ENCODE measurements at regions not wholly inside any gene's neighbourhood (a gene's known extent, or its start where the extent isn't known, plus 50 kb on each side); places are given as distances from the start of the nearest gene placed in this dataset.

- ATAC-seq (replicated peaks; ENCODE audit: extremely low read depth, poor library complexity, severe bottlenecking), result no peak
- peaks cover 12% of the 10 kb centered on the region for H3K4me1 Mint-ChIP-seq
- no peak overlapping the region for H3K27ac Mint-ChIP-seq (ENCODE audit: low read depth)
- H3K4me3 Mint-ChIP-seq, result no peak overlapping the region
- DNase-seq (ENCODE audit: low spot score in 2 of 2), result no peak
- no peaks in the 10 kb centered on the region for H3K9me3 Mint-ChIP-seq
- no peaks in the 10 kb centered on the region for H3K27me3 Mint-ChIP-seq
- peaks cover 2% of the 10 kb centered on the region for H3K36me3 Mint-ChIP-seq (ENCODE audit: insufficient read depth)
Measured at GRCh38 chr3:27824312-27825200, 102.4 kb upstream of the EOMES start.

GRCh38 chr3:27826448-27826847, 104.3 kb upstream of the EOMES start:
- no peaks in the 10 kb centered on the region for H3K9me3 Mint-ChIP-seq
- DNase-seq (ENCODE audit: low spot score in 2 of 2) (no peak), ATAC-seq (replicated peaks; ENCODE audit: extremely low read depth, poor library complexity, severe bottlenecking) (no peak)
- H3K27ac Mint-ChIP-seq (ENCODE audit: low read depth), result no peak overlapping the region
- H3K4me3 Mint-ChIP-seq, result no peak overlapping the region
- H3K36me3 Mint-ChIP-seq (ENCODE audit: insufficient read depth), result peaks cover 2% of the 10 kb centered on the region
- H3K27me3 Mint-ChIP-seq, result no peaks in the 10 kb centered on the region
- H3K4me1 Mint-ChIP-seq, result peaks cover 12% of the 10 kb centered on the region

- no peak for DNase-seq (ENCODE audit: low spot score in 2 of 2)
- peaks cover 2% of the 10 kb centered on the region for H3K36me3 Mint-ChIP-seq (ENCODE audit: insufficient read depth)
- H3K27ac Mint-ChIP-seq (ENCODE audit: low read depth), result no peak overlapping the region
- no peaks in the 10 kb centered on the region for H3K27me3 Mint-ChIP-seq
- no peak overlapping the region for H3K4me3 Mint-ChIP-seq
- peaks cover 12% of the 10 kb centered on the region for H3K4me1 Mint-ChIP-seq
- ATAC-seq (replicated peaks; ENCODE audit: extremely low read depth, poor library complexity, severe bottlenecking), result no peak
- H3K9me3 Mint-ChIP-seq, result no peaks in the 10 kb centered on the region
Measured at GRCh38 chr3:27827041-27827440, 104.9 kb upstream of the EOMES start.

GRCh38 chr3:27840807-27841594, 118.9 kb upstream of the EOMES start:
- DNase-seq (ENCODE audit: low spot score in 2 of 2) (peak in 1 of 2 donors; percentile 27), ATAC-seq (replicated peaks; ENCODE audit: extremely low read depth, poor library complexity, severe bottlenecking) (peak; percentile 83)
- H3K27me3 Mint-ChIP-seq, result no peaks in the 10 kb centered on the region
- no peak overlapping the region for H3K4me3 Mint-ChIP-seq
- peak overlapping the region; percentile 58 for H3K27ac Mint-ChIP-seq (ENCODE audit: low read depth)
- H3K4me1 Mint-ChIP-seq, result peaks cover 52% of the 10 kb centered on the region
- no peaks in the 10 kb centered on the region for H3K9me3 Mint-ChIP-seq
- H3K36me3 Mint-ChIP-seq (ENCODE audit: insufficient read depth), result peaks cover 3% of the 10 kb centered on the region

GRCh38 chr3:27844052-27844675, 122.0 kb upstream of the EOMES start:
- no peak for ATAC-seq (replicated peaks; ENCODE audit: extremely low read depth, poor library complexity, severe bottlenecking)
- no peaks in the 10 kb centered on the region for H3K9me3 Mint-ChIP-seq
- no peak overlapping the region for H3K4me3 Mint-ChIP-seq
- H3K36me3 Mint-ChIP-seq (ENCODE audit: insufficient read depth), result no peaks in the 10 kb centered on the region
- H3K27ac Mint-ChIP-seq (ENCODE audit: low read depth), result no peak overlapping the region
- H3K4me1 Mint-ChIP-seq, result peaks cover 49% of the 10 kb centered on the region
- no peak for DNase-seq (ENCODE audit: low spot score in 2 of 2)
- H3K27me3 Mint-ChIP-seq, result no peaks in the 10 kb centered on the region

GRCh38 chr3:27847697-27848096, 125.6 kb upstream of the EOMES start:
- H3K27ac Mint-ChIP-seq (ENCODE audit: low read depth), result no peak overlapping the region

GRCh38 chr3:27848826-27849225, 126.7 kb upstream of the EOMES start:
- ATAC-seq (replicated peaks; ENCODE audit: extremely low read depth, poor library complexity, severe bottlenecking) (peak; percentile 40), DNase-seq (ENCODE audit: low spot score in 2 of 2) (no peak)
- no peaks in the 10 kb centered on the region for H3K9me3 Mint-ChIP-seq
- H3K36me3 Mint-ChIP-seq (ENCODE audit: insufficient read depth), result no peaks in the 10 kb centered on the region
- no peaks in the 10 kb centered on the region for H3K27me3 Mint-ChIP-seq
- peaks cover 20% of the 10 kb centered on the region for H3K4me1 Mint-ChIP-seq
- H3K4me3 Mint-ChIP-seq, result no peak overlapping the region
- peak overlapping the region; percentile 11 for H3K27ac Mint-ChIP-seq (ENCODE audit: low read depth)

More at GRCh38 chr3:27847697-27848096, 125.6 kb upstream of the EOMES start:
- Mint-ChIP-seq H3K4me1 (peaks cover 27% of the 10 kb centered on the region), H3K27me3 (no peaks in the 10 kb centered on the region), H3K9me3 (no peaks in the 10 kb centered on the region), H3K36me3 (ENCODE audit: insufficient read depth) (no peaks in the 10 kb centered on the region), H3K4me3 (no peak overlapping the region)
- ATAC-seq (replicated peaks; ENCODE audit: extremely low read depth, poor library complexity, severe bottlenecking), result no peak
- DNase-seq (ENCODE audit: low spot score in 2 of 2), result no peak

- no peak overlapping the region for H3K4me3 Mint-ChIP-seq
- no peak overlapping the region for H3K27ac Mint-ChIP-seq (ENCODE audit: low read depth)
- peaks cover 50% of the 10 kb centered on the region for H3K4me1 Mint-ChIP-seq
Measured at GRCh38 chr3:27859821-27860220, 137.7 kb upstream of the EOMES start.

GRCh38 chr3:27861046-27862036, 139.2 kb upstream of the EOMES start:
- ATAC-seq (replicated peaks; ENCODE audit: extremely low read depth, poor library complexity, severe bottlenecking) (peak; percentile 98), DNase-seq (ENCODE audit: low spot score in 2 of 2) (peak in 1 of 2 donors; percentile 42)
- H3K27me3 Mint-ChIP-seq, result no peaks in the 10 kb centered on the region
- H3K4me3 Mint-ChIP-seq, result peak overlapping the region; percentile 18
- peaks cover 50% of the 10 kb centered on the region for H3K4me1 Mint-ChIP-seq
- H3K27ac Mint-ChIP-seq (ENCODE audit: low read depth), result peak overlapping the region; percentile 73
- no peaks in the 10 kb centered on the region for H3K9me3 Mint-ChIP-seq
- no peaks in the 10 kb centered on the region for H3K36me3 Mint-ChIP-seq (ENCODE audit: insufficient read depth)

More at GRCh38 chr3:27859821-27860220, 137.7 kb upstream of the EOMES start:
- no peaks in the 10 kb centered on the region for H3K9me3 Mint-ChIP-seq
- H3K36me3 Mint-ChIP-seq (ENCODE audit: insufficient read depth), result no peaks in the 10 kb centered on the region
- DNase-seq (ENCODE audit: low spot score in 2 of 2), result no peak
- no peaks in the 10 kb centered on the region for H3K27me3 Mint-ChIP-seq
- no peak for ATAC-seq (replicated peaks; ENCODE audit: extremely low read depth, poor library complexity, severe bottlenecking)

GRCh38 chr3:27865731-27866130, 143.6 kb upstream of the EOMES start:
- Mint-ChIP-seq H3K9me3 (peaks cover 21% of the 10 kb centered on the region), H3K27ac (ENCODE audit: low read depth) (no peak overlapping the region), H3K4me3 (no peak overlapping the region), H3K27me3 (no peaks in the 10 kb centered on the region), H3K4me1 (peaks cover 18% of the 10 kb centered on the region), H3K36me3 (ENCODE audit: insufficient read depth) (no peaks in the 10 kb centered on the region)
- ATAC-seq (replicated peaks; ENCODE audit: extremely low read depth, poor library complexity, severe bottlenecking) (no peak), DNase-seq (ENCODE audit: low spot score in 2 of 2) (no peak)

- Mint-ChIP-seq H3K36me3 (ENCODE audit: insufficient read depth) (no peaks in the 10 kb centered on the region), H3K27ac (ENCODE audit: low read depth) (no peak overlapping the region), H3K9me3 (peaks cover 21% of the 10 kb centered on the region), H3K4me3 (no peak overlapping the region), H3K4me1 (no peaks in the 10 kb centered on the region), H3K27me3 (no peaks in the 10 kb centered on the region)
- ATAC-seq (replicated peaks; ENCODE audit: extremely low read depth, poor library complexity, severe bottlenecking) (no peak), DNase-seq (ENCODE audit: low spot score in 2 of 2) (no peak)
Measured at GRCh38 chr3:27869152-27869551, 147.0 kb upstream of the EOMES start.

Measured in central memory CD8-positive, alpha-beta T cell (primary cell).